ENCODE measurements at regions not wholly inside any gene's neighbourhood (a gene's known extent, or its start where the extent isn't known, plus 50 kb on each side); places are given as distances from the start of the nearest gene placed in this dataset.

GRCh38 chr9:88303721-88304451 lies 84.4 kb upstream of the SPIN1 start (continued):
- TF ChIP-seq CTCF (conservative IDR thresholded peaks at IDR 0.05; ENCODE audit: low read depth in 2 of 2) (no peak), NANOG (IDR thresholded peaks at IDR 0.05; ENCODE audit: borderline replicate concordance) (no peak), CREB1 (CRISPR knock-in tag; IDR thresholded peaks at IDR 0.05; ENCODE audit: low read depth) (no peak), EZH2phosphoT487 (IDR thresholded peaks at IDR 0.05; ENCODE audit: unreplicated experiment) (no peak), REST (IDR thresholded peaks at IDR 0.05; ENCODE audit: unreplicated experiment) (no peak), POLR2AphosphoS5 (IDR thresholded peaks at IDR 0.05; ENCODE audit: low read depth) (no peak)

DNA sequence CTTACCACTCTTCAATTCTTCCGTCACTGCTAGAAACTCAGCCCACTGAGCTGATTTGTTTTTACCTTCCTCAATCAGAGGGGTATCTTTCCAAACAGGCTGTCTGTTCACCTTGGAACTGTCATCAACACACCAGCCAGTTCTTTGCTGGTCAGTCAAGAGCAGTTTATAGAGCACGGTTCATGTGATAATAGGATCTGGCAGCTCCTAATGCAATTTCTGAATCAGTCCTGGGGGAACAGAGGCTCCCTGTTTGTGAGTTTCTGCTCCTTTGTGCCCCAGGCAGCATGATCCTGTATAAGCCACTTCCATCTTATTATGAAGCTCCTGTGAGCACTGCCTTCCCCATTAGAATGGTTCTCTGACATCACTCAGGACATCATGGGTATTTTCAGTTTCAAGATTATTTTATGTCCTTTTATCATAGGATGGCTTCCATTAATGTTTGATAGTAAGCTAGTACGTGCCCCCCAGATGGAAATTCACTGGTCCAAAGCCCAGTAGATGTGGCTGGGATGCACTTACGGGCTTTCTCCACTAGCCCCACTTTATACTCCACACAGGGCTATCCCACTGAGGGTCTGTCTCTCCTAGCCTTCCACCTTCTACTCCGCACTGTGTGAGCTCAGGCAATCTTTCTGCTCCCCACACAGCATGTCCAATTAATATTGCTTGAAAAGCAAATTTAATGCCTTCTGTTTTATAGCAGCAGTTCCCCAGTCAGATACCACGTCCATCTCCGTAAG lies 85.5 kb upstream of the SPIN1 start:
- Histone ChIP-seq H3K27ac (ENCODE audit: low read depth) (no peak overlapping the region), H3K4me2 (no peak overlapping the region), H3K9me2 (ENCODE audit: insufficient read depth) (no peaks in the 10 kb centered on the region), H3K27me3 (ENCODE audit: insufficient read depth) (no peaks in the 10 kb centered on the region), H3K36me3 (ENCODE audit: insufficient read depth) (no peaks in the 10 kb centered on the region), H3F3A (replicated peaks; ENCODE audit: low read depth) (no peaks in the 10 kb centered on the region), H3K4me3 (no peak overlapping the region), H2AFZ (peak overlapping the region; percentile 66), H4K20me1 (replicated peaks; ENCODE audit: insufficient read depth) (no peaks in the 10 kb centered on the region; the same call in 1 of the 2 replicates), H3K79me2 (replicated peaks; ENCODE audit: insufficient read depth) (no peaks in the 10 kb centered on the region), H3K4me1 (ENCODE audit: insufficient read depth) (no peaks in the 10 kb centered on the region)
- Mint-ChIP-seq H3K4me1 (no peaks in the 10 kb centered on the region), H3K9me3 (no peaks in the 10 kb centered on the region), H3K36me3 (ENCODE audit: low read depth) (no peaks in the 10 kb centered on the region), H3K4me3 (no peak overlapping the region), H3K27ac (no peak overlapping the region), H3K27me3 (ENCODE audit: insufficient read depth, low read depth, poor library complexity) (no peaks in the 10 kb centered on the region)
- DNase-seq (ENCODE audit: low spot score) (no peak), ATAC-seq (peak; percentile 58)
- TF ChIP-seq REST (IDR thresholded peaks at IDR 0.05; ENCODE audit: unreplicated experiment), result no peak
- TF ChIP-seq NANOG (IDR thresholded peaks at IDR 0.05; ENCODE audit: borderline replicate concordance), result no peak
- TF ChIP-seq, protein P1, sequence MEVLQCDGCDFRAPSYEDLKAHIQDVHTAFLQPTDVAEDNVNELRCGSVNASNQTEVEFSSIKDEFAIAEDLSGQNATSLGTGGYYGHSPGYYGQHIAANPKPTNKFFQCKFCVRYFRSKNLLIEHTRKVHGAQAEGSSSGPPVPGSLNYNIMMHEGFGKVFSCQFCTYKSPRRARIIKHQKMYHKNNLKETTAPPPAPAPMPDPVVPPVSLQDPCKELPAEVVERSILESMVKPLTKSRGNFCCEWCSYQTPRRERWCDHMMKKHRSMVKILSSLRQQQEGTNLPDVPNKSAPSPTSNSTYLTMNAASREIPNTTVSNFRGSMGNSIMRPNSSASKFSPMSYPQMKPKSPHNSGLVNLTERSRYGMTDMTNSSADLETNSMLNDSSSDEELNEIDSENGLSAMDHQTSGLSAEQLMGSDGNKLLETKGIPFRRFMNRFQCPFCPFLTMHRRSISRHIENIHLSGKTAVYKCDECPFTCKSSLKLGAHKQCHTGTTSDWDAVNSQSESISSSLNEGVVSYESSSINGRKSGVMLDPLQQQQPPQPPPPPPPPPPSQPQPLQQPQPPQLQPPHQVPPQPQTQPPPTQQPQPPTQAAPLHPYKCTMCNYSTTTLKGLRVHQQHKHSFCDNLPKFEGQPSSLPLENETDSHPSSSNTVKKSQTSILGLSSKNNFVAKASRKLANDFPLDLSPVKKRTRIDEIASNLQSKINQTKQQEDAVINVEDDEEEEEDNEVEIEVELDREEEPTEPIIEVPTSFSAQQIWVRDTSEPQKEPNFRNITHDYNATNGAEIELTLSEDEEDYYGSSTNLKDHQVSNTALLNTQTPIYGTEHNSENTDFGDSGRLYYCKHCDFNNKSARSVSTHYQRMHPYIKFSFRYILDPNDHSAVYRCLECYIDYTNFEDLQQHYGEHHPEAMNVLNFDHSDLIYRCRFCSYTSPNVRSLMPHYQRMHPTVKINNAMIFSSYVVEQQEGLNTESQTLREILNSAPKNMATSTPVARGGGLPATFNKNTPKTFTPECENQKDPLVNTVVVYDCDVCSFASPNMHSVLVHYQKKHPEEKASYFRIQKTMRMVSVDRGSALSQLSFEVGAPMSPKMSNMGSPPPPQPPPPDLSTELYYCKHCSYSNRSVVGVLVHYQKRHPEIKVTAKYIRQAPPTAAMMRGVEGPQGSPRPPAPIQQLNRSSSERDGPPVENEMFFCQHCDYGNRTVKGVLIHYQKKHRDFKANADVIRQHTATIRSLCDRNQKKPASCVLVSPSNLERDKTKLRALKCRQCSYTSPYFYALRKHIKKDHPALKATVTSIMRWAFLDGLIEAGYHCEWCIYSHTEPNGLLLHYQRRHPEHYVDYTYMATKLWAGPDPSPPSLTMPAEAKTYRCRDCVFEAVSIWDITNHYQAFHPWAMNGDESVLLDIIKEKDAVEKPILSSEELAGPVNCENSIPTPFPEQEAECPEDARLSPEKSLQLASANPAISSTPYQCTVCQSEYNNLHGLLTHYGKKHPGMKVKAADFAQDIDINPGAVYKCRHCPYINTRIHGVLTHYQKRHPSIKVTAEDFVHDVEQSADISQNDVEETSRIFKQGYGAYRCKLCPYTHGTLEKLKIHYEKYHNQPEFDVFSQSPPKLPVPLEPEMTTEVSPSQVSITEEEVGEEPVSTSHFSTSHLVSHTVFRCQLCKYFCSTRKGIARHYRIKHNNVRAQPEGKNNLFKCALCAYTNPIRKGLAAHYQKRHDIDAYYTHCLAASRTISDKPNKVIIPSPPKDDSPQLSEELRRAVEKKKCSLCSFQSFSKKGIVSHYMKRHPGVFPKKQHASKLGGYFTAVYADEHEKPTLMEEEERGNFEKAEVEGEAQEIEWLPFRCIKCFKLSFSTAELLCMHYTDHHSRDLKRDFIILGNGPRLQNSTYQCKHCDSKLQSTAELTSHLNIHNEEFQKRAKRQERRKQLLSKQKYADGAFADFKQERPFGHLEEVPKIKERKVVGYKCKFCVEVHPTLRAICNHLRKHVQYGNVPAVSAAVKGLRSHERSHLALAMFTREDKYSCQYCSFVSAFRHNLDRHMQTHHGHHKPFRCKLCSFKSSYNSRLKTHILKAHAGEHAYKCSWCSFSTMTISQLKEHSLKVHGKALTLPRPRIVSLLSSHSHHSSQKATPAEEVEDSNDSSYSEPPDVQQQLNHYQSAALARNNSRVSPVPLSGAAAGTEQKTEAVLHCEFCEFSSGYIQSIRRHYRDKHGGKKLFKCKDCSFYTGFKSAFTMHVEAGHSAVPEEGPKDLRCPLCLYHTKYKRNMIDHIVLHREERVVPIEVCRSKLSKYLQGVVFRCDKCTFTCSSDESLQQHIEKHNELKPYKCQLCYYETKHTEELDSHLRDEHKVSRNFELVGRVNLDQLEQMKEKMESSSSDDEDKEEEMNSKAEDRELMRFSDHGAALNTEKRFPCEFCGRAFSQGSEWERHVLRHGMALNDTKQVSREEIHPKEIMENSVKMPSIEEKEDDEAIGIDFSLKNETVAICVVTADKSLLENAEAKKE (CRISPR knock-in tag; IDR thresholded peaks at IDR 0.05), result no peak
- TF ChIP-seq POLR2AphosphoS5 (IDR thresholded peaks at IDR 0.05; ENCODE audit: low read depth), result no peak

Measured in GM23338 (cell line).